Naive B cell (primary cell): ENCODE measurements at regions not wholly inside any gene's neighbourhood (a gene's known extent, or its start where the extent isn't known, plus 50 kb on each side); places are given as distances from the start of the nearest gene placed in this dataset.
"Not testable (repeated sequence)": the region's sequence is repeated elsewhere in the genome, so short reads cannot be mapped to it uniquely, and the experiment has no call there.

Experiments used
- ATAC-seq, 2 donors: fragments of 150-1000 bp; cut with Tn5 transposase; 2 replicates each; pipeline ENCODE4 v1.10.0; 2021; ENCODE audit warnings: low read depth in 2 of 2, mild to moderate bottlenecking in 2 of 2, moderate library complexity in 2 of 2
- DNase-seq: peaks from one replicate; pipeline ENCODE4 v3.0.0; 2022
- H3K27ac Mint-ChIP-seq, 6 donors: one replicate each; pipeline ENCODE4 v1.8.0; 2020 to 2022; ENCODE audit warnings: mild to moderate bottlenecking in 6 of 6, mixed read lengths in 6 of 6, moderate library complexity in 5 of 6, inconsistent platforms in 2 of 6
- H3K27me3 Mint-ChIP-seq, 3 donors: one replicate each; pipeline ENCODE4 v1.8.0; 2021 to 2022; ENCODE audit warnings: mixed read lengths in 3 of 3, mild to moderate bottlenecking in 1 of 3
- H3K36me3 Mint-ChIP-seq, 2 donors: one replicate each; pipeline ENCODE4 v1.8.0; 2020 to 2022; ENCODE audit warnings: mixed read lengths in 2 of 2, inconsistent platforms in 1 of 2, mild to moderate bottlenecking in 1 of 2
- H3K4me1 Mint-ChIP-seq, 3 donors: one replicate each; pipeline ENCODE4 v1.8.0; 2020 to 2022; ENCODE audit warnings: mixed read lengths in 3 of 3, inconsistent platforms in 1 of 3, mild to moderate bottlenecking in 1 of 3, moderate library complexity in 1 of 3
- H3K4me3 Mint-ChIP-seq, 8 donors: one replicate each; pipeline ENCODE4 v1.8.0; 2020 to 2022; ENCODE audit warnings: mild to moderate bottlenecking in 8 of 8, mixed read lengths in 8 of 8, moderate library complexity in 8 of 8, inconsistent platforms in 2 of 8
- H3K9me3 Mint-ChIP-seq, 7 donors: one replicate each; pipeline ENCODE4 v1.8.0; 2020 to 2022; ENCODE audit warnings: mixed read lengths in 7 of 7, mild to moderate bottlenecking in 5 of 7, inconsistent platforms in 2 of 7, moderate library complexity in 1 of 7

DNA sequence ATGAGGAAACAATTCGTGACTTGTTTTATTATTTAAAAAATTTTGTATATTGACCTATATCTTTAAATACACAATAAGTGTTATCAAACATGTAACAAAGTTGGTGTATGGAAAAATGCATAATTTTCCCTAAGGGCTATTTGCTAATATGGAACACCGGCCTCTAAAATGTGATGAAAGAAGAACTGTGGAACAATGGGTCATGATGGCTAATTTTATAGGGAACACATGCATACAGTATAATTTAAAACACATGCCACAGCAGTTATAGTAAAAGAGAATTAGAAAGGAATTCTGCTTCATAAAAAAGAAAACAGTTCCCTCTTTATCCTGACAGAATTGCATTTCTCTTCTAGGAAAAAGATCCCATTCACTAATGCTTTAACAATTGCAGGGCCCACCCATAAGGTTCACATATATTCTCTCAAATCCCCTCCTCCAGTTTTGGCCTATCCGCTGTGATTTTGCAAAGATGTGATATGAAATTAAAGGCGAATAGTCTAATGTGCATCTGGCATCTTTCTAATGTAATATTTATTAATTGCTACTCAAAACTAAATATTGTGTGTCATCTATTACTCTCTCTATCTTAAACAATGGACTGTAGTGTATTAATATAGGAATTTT is 628.1 kb upstream of the CITED2 start:
- Mint-ChIP-seq H3K9me3 (peaks cover 0 to 7% (median 1%) of the 10 kb centered on the region in 7 donors), H3K4me1 (no peaks in the 10 kb centered on the region), H3K36me3 (peaks cover 0 to 4% of the 10 kb centered on the region in 2 donors), H3K27ac (no peak overlapping the region), H3K4me3 (no peak overlapping the region), H3K27me3 (no peaks in the 10 kb centered on the region)
- DNase-seq (no peak), ATAC-seq (no peak)

- peaks cover 0 to 4% of the 10 kb centered on the region in 2 donors for H3K36me3 Mint-ChIP-seq
- DNase-seq (no peak), ATAC-seq (no peak)
- H3K4me1 Mint-ChIP-seq: no peaks in the 10 kb centered on the region
- peaks cover 0 to 7% (median 1%) of the 10 kb centered on the region in 7 donors for H3K9me3 Mint-ChIP-seq
- H3K4me3 Mint-ChIP-seq: no peak overlapping the region
- no peaks in the 10 kb centered on the region for H3K27me3 Mint-ChIP-seq
- H3K27ac Mint-ChIP-seq: no peak overlapping the region
These were observed 627.4 kb upstream of the CITED2 start for GRCh38 chr6:140001821-140002341.

DNA sequence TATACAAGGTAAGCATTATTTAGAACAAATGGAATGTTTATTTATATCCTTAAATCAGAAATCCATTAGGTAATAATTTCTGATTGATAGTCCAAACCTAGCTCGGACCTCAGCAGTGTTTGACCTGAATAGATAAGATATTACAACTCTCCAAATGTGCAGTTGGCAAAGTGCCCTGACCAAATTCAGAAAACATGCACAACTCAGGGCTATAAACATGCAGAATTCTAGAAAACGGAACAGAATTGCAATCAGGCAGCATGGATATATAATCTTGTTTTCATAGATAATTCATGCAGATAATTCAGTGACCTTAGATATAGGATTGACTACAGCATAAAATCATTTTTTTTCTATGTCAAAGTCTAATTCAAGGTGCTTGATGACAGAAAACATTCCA is 626.6 kb upstream of the CITED2 start:
- Mint-ChIP-seq H3K36me3 (no peaks in the 10 kb centered on the region), H3K27ac (no peak overlapping the region), H3K4me1 (no peaks in the 10 kb centered on the region), H3K27me3 (no peaks in the 10 kb centered on the region), H3K4me3 (no peak overlapping the region), H3K9me3 (peaks cover 0 to 4% (median 0%) of the 10 kb centered on the region in 7 donors)
- ATAC-seq (no peak), DNase-seq (no peak)

DNA sequence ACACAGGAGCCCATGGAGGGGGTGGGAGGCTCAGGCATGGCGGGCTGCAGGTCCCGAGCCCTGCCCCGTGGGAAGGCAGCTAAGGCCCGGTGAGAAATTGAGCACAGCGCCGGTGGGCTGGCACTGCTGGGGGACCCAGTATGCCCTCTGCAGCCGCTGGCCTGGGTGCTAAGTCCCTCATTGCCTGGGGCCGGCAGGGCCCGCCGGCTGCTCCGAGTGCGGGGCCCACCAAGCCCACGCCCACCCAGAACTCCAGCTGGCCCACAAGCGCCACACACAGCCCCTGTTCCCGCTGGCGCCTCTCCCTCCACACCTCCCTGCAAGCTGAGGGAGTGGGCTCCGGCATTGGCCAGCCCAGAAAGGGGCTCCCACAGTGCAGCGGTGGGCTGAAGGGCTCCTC is 625.2 kb upstream of the CITED2 start:
- not testable (repeated sequence) for H3K27ac Mint-ChIP-seq, DNase-seq, H3K36me3 Mint-ChIP-seq, H3K27me3 Mint-ChIP-seq, H3K4me1 Mint-ChIP-seq, H3K9me3 Mint-ChIP-seq, ATAC-seq, H3K4me3 Mint-ChIP-seq

- not testable (repeated sequence) for DNase-seq, H3K9me3 Mint-ChIP-seq, H3K4me1 Mint-ChIP-seq, ATAC-seq, H3K4me3 Mint-ChIP-seq, H3K27me3 Mint-ChIP-seq, H3K27ac Mint-ChIP-seq, H3K36me3 Mint-ChIP-seq
These were observed 624.0 kb upstream of the CITED2 start for GRCh38 chr6:139998478-139998877.

GRCh38 chr6:139996253-139996834 is 621.9 kb upstream of the CITED2 start:
- H3K27me3 Mint-ChIP-seq: no peaks in the 10 kb centered on the region
- no peaks in the 10 kb centered on the region for H3K4me1 Mint-ChIP-seq
- no peak overlapping the region for H3K4me3 Mint-ChIP-seq
- peak overlapping the region in 1 of 6 donors; percentile 9 for H3K27ac Mint-ChIP-seq
- no peaks in the 10 kb centered on the region for H3K9me3 Mint-ChIP-seq
- DNase-seq (no peak), ATAC-seq (peak; percentile 55 to 65)
- no peaks in the 10 kb centered on the region for H3K36me3 Mint-ChIP-seq

- Mint-ChIP-seq H3K27ac (no peak overlapping the region), H3K36me3 (no peaks in the 10 kb centered on the region), H3K9me3 (no peaks in the 10 kb centered on the region), H3K27me3 (no peaks in the 10 kb centered on the region), H3K4me1 (no peaks in the 10 kb centered on the region), H3K4me3 (no peak overlapping the region)
- no peak for DNase-seq
- ATAC-seq: no peak
These were observed 620.5 kb upstream of the CITED2 start for GRCh38 chr6:139994998-139995397.

- Mint-ChIP-seq H3K4me3 (no peak overlapping the region), H3K27me3 (peaks cover 0 to 1% (median 0%) of the 10 kb centered on the region in 3 donors), H3K9me3 (no peaks in the 10 kb centered on the region), H3K36me3 (no peaks in the 10 kb centered on the region), H3K27ac (no peak overlapping the region), H3K4me1 (no peaks in the 10 kb centered on the region)
- DNase-seq (no peak), ATAC-seq (no peak)
These were observed 616.5 kb upstream of the CITED2 start for GRCh38 chr6:139990856-139991465.

GRCh38 chr6:139990026-139990686 is 615.7 kb upstream of the CITED2 start:
- no peaks in the 10 kb centered on the region for H3K9me3 Mint-ChIP-seq
- peaks cover 0 to 9% (median 0%) of the 10 kb centered on the region in 3 donors for H3K27me3 Mint-ChIP-seq
- no peak for ATAC-seq
- no peak overlapping the region for H3K4me3 Mint-ChIP-seq
- H3K27ac Mint-ChIP-seq: no peak overlapping the region
- no peaks in the 10 kb centered on the region for H3K36me3 Mint-ChIP-seq
- H3K4me1 Mint-ChIP-seq: no peaks in the 10 kb centered on the region
- no peak for DNase-seq

DNA sequence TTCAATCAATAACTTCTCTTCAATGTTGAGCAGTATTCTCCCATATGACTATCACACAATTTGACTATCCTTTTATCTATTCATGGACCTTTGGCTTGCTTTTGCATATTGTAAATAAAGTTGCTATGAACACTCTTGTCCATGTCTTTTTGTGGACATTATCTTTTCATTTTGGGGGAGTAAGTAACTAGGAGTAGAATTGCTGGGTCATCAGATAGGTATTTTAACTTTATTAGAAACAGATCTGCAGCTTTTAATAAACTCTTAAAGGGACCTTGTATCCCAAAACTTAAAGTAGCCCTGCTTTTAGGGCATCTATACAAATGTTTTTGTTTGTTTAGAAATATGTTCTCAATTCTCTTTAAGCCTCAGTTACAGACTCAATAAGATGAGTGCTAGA is 614.2 kb upstream of the CITED2 start:
- no peaks in the 10 kb centered on the region for H3K4me1 Mint-ChIP-seq
- H3K4me3 Mint-ChIP-seq: no peak overlapping the region
- no peaks in the 10 kb centered on the region for H3K9me3 Mint-ChIP-seq
- no peak overlapping the region for H3K27ac Mint-ChIP-seq
- no peak for DNase-seq
- H3K27me3 Mint-ChIP-seq: peaks cover 0 to 21% (median 0%) of the 10 kb centered on the region in 3 donors
- ATAC-seq: no peak
- no peaks in the 10 kb centered on the region for H3K36me3 Mint-ChIP-seq

GRCh38 chr6:139987091-139987490 is 612.6 kb upstream of the CITED2 start:
- Mint-ChIP-seq H3K36me3 (no peaks in the 10 kb centered on the region), H3K4me1 (peaks cover 0 to under 1% (median 0%) of the 10 kb centered on the region in 3 donors), H3K4me3 (no peak overlapping the region), H3K27ac (no peak overlapping the region), H3K9me3 (no peaks in the 10 kb centered on the region), H3K27me3 (peaks cover 0 to 21% (median 0%) of the 10 kb centered on the region in 3 donors)
- DNase-seq (no peak), ATAC-seq (no peak)

DNA sequence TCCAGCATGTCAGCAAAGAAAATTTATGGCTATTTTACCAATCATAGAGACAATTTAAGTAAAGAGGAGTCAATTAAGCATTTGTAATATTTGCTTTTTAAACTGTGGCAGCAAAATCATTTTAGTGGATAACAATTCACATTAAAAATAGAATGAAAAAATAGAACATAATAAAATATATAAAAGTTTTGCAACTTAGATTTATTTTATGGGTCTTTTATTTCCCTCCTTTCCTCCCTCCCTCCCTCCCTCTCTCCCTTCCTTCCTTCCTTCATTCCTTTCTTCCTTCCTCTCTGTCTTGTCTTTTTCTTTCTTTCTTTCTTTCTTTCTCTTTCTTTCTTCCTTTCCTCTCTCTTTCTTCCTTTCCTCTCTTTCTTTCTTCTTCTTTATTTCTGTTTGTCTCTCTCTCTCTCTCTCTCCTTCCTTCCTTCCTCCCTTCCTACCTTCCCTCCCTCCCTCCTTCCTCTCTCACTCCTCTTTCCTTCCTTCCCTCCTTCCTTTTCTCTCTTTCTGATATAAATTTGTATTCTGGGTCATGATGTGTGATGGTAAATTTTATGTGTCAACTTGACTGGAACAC is 610.9 kb upstream of the CITED2 start:
- Mint-ChIP-seq H3K27ac (no peak overlapping the region), H3K4me3 (no peak overlapping the region), H3K36me3 (no peaks in the 10 kb centered on the region), H3K9me3 (no peaks in the 10 kb centered on the region), H3K4me1 (peaks cover 3 to 6% (median 4%) of the 10 kb centered on the region in 3 donors), H3K27me3 (peaks cover 0 to 21% (median 0%) of the 10 kb centered on the region in 3 donors)
- DNase-seq (no peak), ATAC-seq (no peak)

DNA sequence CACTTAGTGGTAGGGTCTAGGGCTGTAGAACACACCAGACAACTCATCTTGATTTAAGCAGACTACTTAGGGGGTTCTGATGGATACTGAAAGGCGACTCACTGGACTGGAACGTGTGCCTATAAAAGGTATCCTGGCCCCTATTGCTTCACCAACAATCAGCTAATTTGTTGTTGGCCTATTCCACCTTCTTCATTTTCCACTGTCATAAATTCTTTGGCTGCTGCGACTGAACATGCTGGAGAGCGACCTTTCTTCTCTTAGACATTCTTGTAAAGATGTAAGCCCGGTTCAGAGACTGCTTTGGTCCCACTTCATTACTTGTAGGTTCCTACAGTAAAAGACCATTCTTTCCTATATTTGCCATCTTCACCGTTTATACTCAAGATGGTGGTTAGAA is 609.9 kb upstream of the CITED2 start:
- no peak for ATAC-seq
- no peaks in the 10 kb centered on the region for H3K36me3 Mint-ChIP-seq
- no peak for DNase-seq
- no peak overlapping the region for H3K27ac Mint-ChIP-seq
- no peaks in the 10 kb centered on the region for H3K9me3 Mint-ChIP-seq
- H3K4me3 Mint-ChIP-seq: no peak overlapping the region
- H3K27me3 Mint-ChIP-seq: peaks cover 0 to 21% (median 0%) of the 10 kb centered on the region in 3 donors
- H3K4me1 Mint-ChIP-seq: peaks cover 3 to 6% (median 4%) of the 10 kb centered on the region in 3 donors
